Testis (tissue), 2 donors: ENCODE measurements at regions not wholly inside any gene's neighbourhood (a gene's known extent, or its start where the extent isn't known, plus 50 kb on each side); places are given as distances from the start of the nearest gene placed in this dataset.

Experiments
- POLR2A ChIP-seq: fragments of 450-650 bp; IDR thresholded peaks from one replicate; pipeline ENCODE4 v1.6.1; 2017; ENCODE audit warnings: antibody characterized with exemption, mild to moderate bottlenecking, moderate library complexity
- TF ChIP-seq, protein P1 (sequence below), 3 experiments: fragments of 450-650 bp in 2 of 3; fragments of 200-600 bp in 1 of 3; sonication (generic) in 1 of 3; IDR thresholded peaks; one replicate each; pipeline ENCODE4 v1.5.1; 2016 to 2019; ENCODE audit warnings: antibody characterized with exemption in 3 of 3, mild to moderate bottlenecking in 2 of 3, moderate library complexity in 1 of 3

DNA sequence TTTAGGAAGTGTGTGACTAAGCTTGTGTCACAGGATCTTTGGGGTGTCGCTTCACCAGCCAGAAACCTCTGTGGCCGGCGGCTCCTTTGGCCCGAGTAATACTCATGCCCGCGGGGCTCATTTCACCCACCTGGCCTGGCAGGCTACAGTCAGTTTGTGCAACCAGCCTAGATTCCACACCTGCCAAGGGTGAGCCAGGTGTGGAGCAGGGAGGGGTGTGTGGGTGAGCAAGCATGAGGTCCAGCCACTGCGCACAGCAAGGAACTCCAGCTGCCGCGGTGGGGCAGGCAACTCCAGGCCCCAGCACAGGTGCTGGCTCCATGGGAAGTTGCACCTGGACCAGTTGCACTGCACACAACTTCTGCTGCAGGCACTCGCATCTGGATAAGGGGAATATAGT lies 462.3 kb upstream of the LRFN5 start:
- TF ChIP-seq, protein P1, sequence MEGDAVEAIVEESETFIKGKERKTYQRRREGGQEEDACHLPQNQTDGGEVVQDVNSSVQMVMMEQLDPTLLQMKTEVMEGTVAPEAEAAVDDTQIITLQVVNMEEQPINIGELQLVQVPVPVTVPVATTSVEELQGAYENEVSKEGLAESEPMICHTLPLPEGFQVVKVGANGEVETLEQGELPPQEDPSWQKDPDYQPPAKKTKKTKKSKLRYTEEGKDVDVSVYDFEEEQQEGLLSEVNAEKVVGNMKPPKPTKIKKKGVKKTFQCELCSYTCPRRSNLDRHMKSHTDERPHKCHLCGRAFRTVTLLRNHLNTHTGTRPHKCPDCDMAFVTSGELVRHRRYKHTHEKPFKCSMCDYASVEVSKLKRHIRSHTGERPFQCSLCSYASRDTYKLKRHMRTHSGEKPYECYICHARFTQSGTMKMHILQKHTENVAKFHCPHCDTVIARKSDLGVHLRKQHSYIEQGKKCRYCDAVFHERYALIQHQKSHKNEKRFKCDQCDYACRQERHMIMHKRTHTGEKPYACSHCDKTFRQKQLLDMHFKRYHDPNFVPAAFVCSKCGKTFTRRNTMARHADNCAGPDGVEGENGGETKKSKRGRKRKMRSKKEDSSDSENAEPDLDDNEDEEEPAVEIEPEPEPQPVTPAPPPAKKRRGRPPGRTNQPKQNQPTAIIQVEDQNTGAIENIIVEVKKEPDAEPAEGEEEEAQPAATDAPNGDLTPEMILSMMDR (IDR thresholded peaks at IDR 0.05) = no peak
- TF ChIP-seq POLR2A = no peak
